ENCODE measurements at regions not wholly inside any gene's neighbourhood (a gene's known extent, or its start where the extent isn't known, plus 50 kb on each side); places are given as distances from the start of the nearest gene placed in this dataset.

- TF ChIP-seq CTCF (conservative IDR thresholded peaks at IDR 0.05 in 1 of 2, IDR thresholded peaks at IDR 0.05 in 1 of 2; ENCODE audit: low read depth in 1 of 2, low read length in 2 of 2) = no peak
- no peak for TF ChIP-seq EZH2 (IDR thresholded peaks at IDR 0.05; ENCODE audit: low read length, missing control alignments)
Observed at GRCh38 chr9:129416821-129417539, 203.9 kb downstream of the C9orf50 start.

Measured in fibroblast of lung (primary cell).